Transverse colon (tissue), 4 donors: ENCODE measurements at regions not wholly inside any gene's neighbourhood (a gene's known extent, or its start where the extent isn't known, plus 50 kb on each side); places are given as distances from the start of the nearest gene placed in this dataset.

ENCODE experiments used
- DNase-seq: peaks from one replicate; pipeline ENCODE4 v3.0.0-alpha.2; 2019
- H3K27ac ChIP-seq, 4 donors: fragments of 200-600 bp; sonication (generic); 2 replicates each; pipeline ENCODE4 v1.5.1; 2016 to 2018; ENCODE audit warnings: inconsistent platforms in 4 of 4
- H3K27me3 ChIP-seq: fragments of 200-600 bp; sonication (generic); 2 replicates; pipeline ENCODE4 v1.5.1; 2017; ENCODE audit warnings: inconsistent platforms
- H3K36me3 ChIP-seq, 4 donors: fragments of 200-600 bp; sonication (generic); 2 replicates each; pipeline ENCODE4 v1.5.1; 2017 to 2019; ENCODE audit warnings: inconsistent platforms in 4 of 4
- H3K4me1 ChIP-seq, 4 donors: fragments of 200-600 bp; sonication (generic); 2 replicates each; pipeline ENCODE4 v1.5.1; 2017 to 2020; ENCODE audit warnings: inconsistent platforms in 4 of 4
- H3K4me3 ChIP-seq, 4 donors: fragments of 200-600 bp; sonication (generic); 1 replicate in 1 of 4; 2 replicates in 3 of 4; pipeline versions ENCODE4 v1.5.1 to v1.6.1; 2017 to 2019; ENCODE audit warnings: inconsistent platforms in 4 of 4
- H3K9me3 ChIP-seq, 2 donors: fragments of 200-600 bp; sonication (generic); 2 replicates each; pipeline ENCODE4 v1.5.1; 2017 to 2019; ENCODE audit warnings: inconsistent platforms in 2 of 2
- EP300 ChIP-seq: sonication (generic); formaldehyde crosslinking; IDR thresholded peaks from one replicate; pipeline ENCODE4 v1.6.1; 2017; ENCODE audit warnings: antibody characterized with exemption, low read depth
- POLR2A ChIP-seq: fragments of 450-650 bp; IDR thresholded peaks from one replicate; pipeline ENCODE4 v1.6.1; 2016; ENCODE audit warnings: antibody characterized with exemption, mild to moderate bottlenecking, moderate library complexity
- POLR2AphosphoS5 ChIP-seq, 3 donors: sonication (generic); formaldehyde crosslinking; IDR thresholded peaks; one replicate each; pipeline ENCODE4 v1.6.1; 2016; ENCODE audit warnings: antibody characterized with exemption in 3 of 3
- WGBS, 2 donors: methylation state at CpG; one replicate each; pipeline ENCODE4 v1.1.5; 2018; ENCODE audit warnings: low coverage in 1 of 2; 5-methylcytosine and 5-hydroxymethylcytosine counted together
- in situ Hi-C, 4 donors: fragments of 200-750 bp; cut with MboI; loops; one replicate each; pipeline versions ENCODE4 v1.15.0 to v1.15.1; 2017; ENCODE audit warnings: low sequenced_read_pairs in 3 of 4, low pct_ligation_motif_present in 1 of 4, low pct_unique_long_range_greater_than_20kb in 1 of 4
- intact Hi-C: fragments of 100-400 bp; cut with DNase I; formaldehyde crosslinking; loops from one replicate; pipeline ENCODE4 v1.15.1; 2023; ENCODE audit warnings: low total_unique reads
- TF ChIP-seq, protein P1 (sequence below), 5 experiments: fragments of 200-600 bp in 3 of 5; fragments of 450-650 bp in 2 of 5; sonication (generic) in 3 of 5; IDR thresholded peaks; 1 replicate in 2 of 5; 2 replicates in 3 of 5; pipeline ENCODE4 v1.5.1; 2016 to 2017; ENCODE audit warnings: antibody characterized with exemption in 5 of 5, inconsistent platforms in 3 of 5, mild to moderate bottlenecking in 2 of 5, moderate library complexity in 1 of 5

DNA sequence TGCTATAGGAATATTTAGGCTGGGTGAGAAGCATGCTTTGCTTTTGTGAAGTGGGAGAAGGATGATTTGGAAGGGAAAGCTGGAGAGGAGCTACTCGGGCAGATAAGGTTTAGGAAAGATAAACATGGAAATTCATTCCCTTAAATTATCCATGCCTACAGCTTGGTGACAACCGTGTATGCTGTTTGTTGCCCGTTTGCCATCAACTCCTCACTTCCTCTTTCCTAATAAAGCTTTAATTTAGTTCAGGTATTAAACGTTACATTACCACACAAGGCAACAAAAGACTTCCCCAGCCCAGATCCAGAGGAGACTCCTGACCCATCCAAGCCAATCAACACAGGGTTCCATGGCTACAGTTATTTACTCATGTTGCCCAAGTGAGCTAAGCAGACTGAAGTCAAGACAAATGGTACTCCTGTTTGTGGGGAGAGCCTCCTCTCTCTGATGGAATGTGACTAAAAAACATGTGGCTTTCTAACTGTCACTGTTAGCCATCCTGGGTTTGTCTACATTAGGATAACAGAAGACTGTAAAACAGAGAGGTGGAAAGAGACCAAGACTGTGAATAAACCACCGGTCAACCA lies 101.7 kb upstream of the GRAMD1B start:
- intact Hi-C loops (no loop called here), in situ Hi-C loops (no loop called here)
- H3K36me3 ChIP-seq = no peaks in the 10 kb centered on the region
- no peaks in the 10 kb centered on the region for H3K4me1 ChIP-seq
- H3K9me3 ChIP-seq = no peaks in the 10 kb centered on the region
- H3K27me3 ChIP-seq = no peaks in the 10 kb centered on the region
- H3K27ac ChIP-seq = no peak overlapping the region
- no peak overlapping the region for H3K4me3 ChIP-seq
- WGBS, 2 donors = 60 to 71% methylated on average over 5 of the region's 5 CpGs
- DNase-seq = no peak
- TF ChIP-seq, protein P1, sequence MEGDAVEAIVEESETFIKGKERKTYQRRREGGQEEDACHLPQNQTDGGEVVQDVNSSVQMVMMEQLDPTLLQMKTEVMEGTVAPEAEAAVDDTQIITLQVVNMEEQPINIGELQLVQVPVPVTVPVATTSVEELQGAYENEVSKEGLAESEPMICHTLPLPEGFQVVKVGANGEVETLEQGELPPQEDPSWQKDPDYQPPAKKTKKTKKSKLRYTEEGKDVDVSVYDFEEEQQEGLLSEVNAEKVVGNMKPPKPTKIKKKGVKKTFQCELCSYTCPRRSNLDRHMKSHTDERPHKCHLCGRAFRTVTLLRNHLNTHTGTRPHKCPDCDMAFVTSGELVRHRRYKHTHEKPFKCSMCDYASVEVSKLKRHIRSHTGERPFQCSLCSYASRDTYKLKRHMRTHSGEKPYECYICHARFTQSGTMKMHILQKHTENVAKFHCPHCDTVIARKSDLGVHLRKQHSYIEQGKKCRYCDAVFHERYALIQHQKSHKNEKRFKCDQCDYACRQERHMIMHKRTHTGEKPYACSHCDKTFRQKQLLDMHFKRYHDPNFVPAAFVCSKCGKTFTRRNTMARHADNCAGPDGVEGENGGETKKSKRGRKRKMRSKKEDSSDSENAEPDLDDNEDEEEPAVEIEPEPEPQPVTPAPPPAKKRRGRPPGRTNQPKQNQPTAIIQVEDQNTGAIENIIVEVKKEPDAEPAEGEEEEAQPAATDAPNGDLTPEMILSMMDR (IDR thresholded peaks at IDR 0.05) = no peak
- TF ChIP-seq POLR2AphosphoS5 (IDR thresholded peaks at IDR 0.05) (no peak), EP300 (no peak), POLR2A (no peak)

DNA sequence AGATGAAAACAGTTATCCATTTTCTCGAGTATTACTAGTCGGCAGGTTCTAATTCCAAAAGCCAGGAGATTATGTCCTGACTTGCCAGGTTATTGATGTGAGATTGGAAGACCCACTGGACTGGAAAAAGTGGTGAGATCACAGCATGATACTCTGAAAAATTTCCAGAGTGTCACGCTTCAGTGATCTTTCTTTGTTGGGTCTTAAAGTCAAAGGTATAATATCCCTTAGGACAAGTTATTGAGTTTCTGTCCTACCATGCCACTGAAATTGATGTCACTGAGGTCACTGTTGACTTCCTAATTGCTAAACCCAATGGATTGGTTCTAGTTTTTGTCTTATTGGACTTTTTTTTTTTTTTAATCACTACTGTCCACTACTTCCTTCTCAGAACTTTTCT lies 104.5 kb upstream of the GRAMD1B start:
- 85 to 91% methylated on average over 1 to 3 of the region's 3 CpGs for WGBS, 2 donors
- no peaks in the 10 kb centered on the region for H3K4me1 ChIP-seq
- TF ChIP-seq POLR2AphosphoS5 (IDR thresholded peaks at IDR 0.05) (no peak), POLR2A (no peak), EP300 (no peak)
- TF ChIP-seq, protein P1 (IDR thresholded peaks at IDR 0.05) = no peak
- H3K27ac ChIP-seq = no peak overlapping the region
- H3K36me3 ChIP-seq = no peaks in the 10 kb centered on the region
- no peaks in the 10 kb centered on the region for H3K9me3 ChIP-seq
- DNase-seq = no peak
- in situ Hi-C loops = no loop called here
- no peaks in the 10 kb centered on the region for H3K27me3 ChIP-seq
- H3K4me3 ChIP-seq = no peak overlapping the region
- intact Hi-C loops = no loop called here

DNA sequence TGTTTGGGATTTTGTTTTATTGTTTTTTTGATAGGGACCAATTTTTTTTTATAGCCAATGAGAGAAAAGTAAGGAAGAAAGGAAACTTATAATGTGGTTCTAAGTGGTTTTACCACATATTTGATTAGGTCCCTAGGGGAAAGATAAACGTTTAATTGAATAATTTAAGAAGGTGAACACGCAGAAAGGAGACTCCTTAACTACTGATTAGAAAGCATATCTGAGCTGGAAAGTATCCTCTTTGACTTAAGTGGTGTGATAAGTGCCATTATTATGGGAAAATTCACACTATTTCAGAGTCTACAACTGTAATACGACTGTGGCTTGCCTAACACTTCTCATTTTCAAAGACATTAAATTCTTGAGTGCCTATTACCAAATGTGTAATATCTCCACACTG lies 106.5 kb upstream of the GRAMD1B start:
- no peaks in the 10 kb centered on the region for H3K27me3 ChIP-seq
- no peak overlapping the region for H3K4me3 ChIP-seq
- no peaks in the 10 kb centered on the region for H3K9me3 ChIP-seq
- in situ Hi-C loops (loop anchor here in 1 of 4 donors (25.0 kb wide), 1 partner anchor 164 kb away; no protein-coding TSS in a partner anchor), intact Hi-C loops (no loop called here)
- no peaks in the 10 kb centered on the region for H3K4me1 ChIP-seq
- no peak for DNase-seq
- no peak overlapping the region for H3K27ac ChIP-seq
- WGBS, 2 donors = 35 to 49% methylated on average over 2 to 3 of the region's 3 CpGs
- no peaks in the 10 kb centered on the region for H3K36me3 ChIP-seq
- TF ChIP-seq, protein P1 (IDR thresholded peaks at IDR 0.05) = no peak
- TF ChIP-seq POLR2A = no peak
- TF ChIP-seq POLR2AphosphoS5 (IDR thresholded peaks at IDR 0.05) = no peak
- TF ChIP-seq EP300 = no peak

DNA sequence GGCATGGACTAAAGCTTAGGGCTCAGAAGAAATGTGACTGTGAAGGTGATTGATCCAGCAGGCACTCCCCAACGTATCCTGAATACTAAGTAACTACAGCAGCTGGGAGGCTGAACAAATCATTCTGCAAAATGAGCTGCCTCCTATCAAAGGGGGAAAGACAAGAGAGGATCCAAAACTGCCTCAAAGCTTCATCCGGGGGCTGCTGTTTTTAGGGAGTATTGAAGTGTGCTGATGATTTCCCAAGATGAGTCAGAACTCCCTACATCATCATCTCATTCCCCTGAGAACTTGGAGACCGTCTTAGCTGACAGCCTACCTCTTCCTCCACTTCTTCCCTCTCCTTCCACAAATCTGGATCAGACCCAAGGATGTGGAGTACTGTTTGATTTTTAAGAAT lies 108.4 kb upstream of the GRAMD1B start:
- no peaks in the 10 kb centered on the region for H3K27me3 ChIP-seq
- WGBS, 2 donors = 43 to 64% methylated on average over 1 to 3 of the region's 3 CpGs
- intact Hi-C loops = no loop called here
- no peaks in the 10 kb centered on the region for H3K9me3 ChIP-seq
- in situ Hi-C loops = loop anchor here in 1 of 4 donors (25.0 kb wide), 1 partner anchor 166 kb away; no protein-coding TSS in a partner anchor
- no peak overlapping the region for H3K27ac ChIP-seq
- DNase-seq = no peak
- H3K36me3 ChIP-seq = no peaks in the 10 kb centered on the region
- H3K4me3 ChIP-seq = no peak overlapping the region
- TF ChIP-seq POLR2AphosphoS5 (IDR thresholded peaks at IDR 0.05) = no peak
- TF ChIP-seq POLR2A = no peak
- TF ChIP-seq, protein P1 (IDR thresholded peaks at IDR 0.05) = no peak
- TF ChIP-seq EP300 = no peak
- H3K4me1 ChIP-seq = no peaks in the 10 kb centered on the region
